ENCODE measurements at regions not wholly inside any gene's neighbourhood (a gene's known extent, or its start where the extent isn't known, plus 50 kb on each side); places are given as distances from the start of the nearest gene placed in this dataset.

DNA sequence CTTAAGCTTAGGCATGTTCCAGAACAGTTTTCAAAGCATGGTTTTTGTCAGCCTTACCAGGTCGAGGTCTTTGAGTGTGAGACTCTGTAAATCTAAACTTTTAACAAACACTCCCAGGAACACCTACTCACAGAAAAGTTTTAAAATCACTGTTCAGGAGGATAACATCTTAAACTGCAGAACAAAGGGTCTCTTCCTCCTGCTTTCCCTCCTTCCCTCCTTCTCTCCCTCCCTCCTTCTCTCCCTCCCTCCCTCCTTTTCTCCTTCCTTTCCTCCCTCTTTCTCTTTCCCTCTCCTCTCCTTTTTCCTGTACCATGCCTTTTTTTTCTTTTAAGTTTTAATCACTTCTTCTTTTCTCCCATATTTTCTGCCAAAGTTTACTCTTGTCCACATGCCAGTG is 153.5 kb upstream of the MAF start:
- TF ChIP-seq, protein P1, sequence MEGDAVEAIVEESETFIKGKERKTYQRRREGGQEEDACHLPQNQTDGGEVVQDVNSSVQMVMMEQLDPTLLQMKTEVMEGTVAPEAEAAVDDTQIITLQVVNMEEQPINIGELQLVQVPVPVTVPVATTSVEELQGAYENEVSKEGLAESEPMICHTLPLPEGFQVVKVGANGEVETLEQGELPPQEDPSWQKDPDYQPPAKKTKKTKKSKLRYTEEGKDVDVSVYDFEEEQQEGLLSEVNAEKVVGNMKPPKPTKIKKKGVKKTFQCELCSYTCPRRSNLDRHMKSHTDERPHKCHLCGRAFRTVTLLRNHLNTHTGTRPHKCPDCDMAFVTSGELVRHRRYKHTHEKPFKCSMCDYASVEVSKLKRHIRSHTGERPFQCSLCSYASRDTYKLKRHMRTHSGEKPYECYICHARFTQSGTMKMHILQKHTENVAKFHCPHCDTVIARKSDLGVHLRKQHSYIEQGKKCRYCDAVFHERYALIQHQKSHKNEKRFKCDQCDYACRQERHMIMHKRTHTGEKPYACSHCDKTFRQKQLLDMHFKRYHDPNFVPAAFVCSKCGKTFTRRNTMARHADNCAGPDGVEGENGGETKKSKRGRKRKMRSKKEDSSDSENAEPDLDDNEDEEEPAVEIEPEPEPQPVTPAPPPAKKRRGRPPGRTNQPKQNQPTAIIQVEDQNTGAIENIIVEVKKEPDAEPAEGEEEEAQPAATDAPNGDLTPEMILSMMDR (IDR thresholded peaks at IDR 0.05; ENCODE audit: extremely low read depth in 1 of 2, insufficient read depth in 1 of 2, low read depth in 1 of 2, low read length in 2 of 2), result no peak
- no peak for TF ChIP-seq FOS (IDR thresholded peaks at IDR 0.05; ENCODE audit: borderline replicate concordance, insufficient read depth, low read length)
- no peak for TF ChIP-seq POLR2A (IDR thresholded peaks at IDR 0.05; ENCODE audit: low read depth, low read length)
- TF ChIP-seq, protein P2, sequence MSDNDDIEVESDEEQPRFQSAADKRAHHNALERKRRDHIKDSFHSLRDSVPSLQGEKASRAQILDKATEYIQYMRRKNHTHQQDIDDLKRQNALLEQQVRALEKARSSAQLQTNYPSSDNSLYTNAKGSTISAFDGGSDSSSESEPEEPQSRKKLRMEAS (IDR thresholded peaks at IDR 0.05; ENCODE audit: insufficient read depth, insufficient read length), result no peak
- TF ChIP-seq POLR2AphosphoS5 (IDR thresholded peaks at IDR 0.05; ENCODE audit: insufficient read depth, low read depth, low read length), result no peak
- no peak for TF ChIP-seq MYC (IDR thresholded peaks at IDR 0.05; ENCODE audit: low read depth, low read length)
- TF ChIP-seq EZH2 (IDR thresholded peaks at IDR 0.05; ENCODE audit: borderline replicate concordance, low read depth, low read length, severe bottlenecking), result no peak
- TF ChIP-seq GATA2 (IDR thresholded peaks at IDR 0.05; ENCODE audit: insufficient read depth, insufficient read length, low read depth, low read length), result no peak

Data from endothelial cell of umbilical vein (primary cell).